ENCODE measurements at regions not wholly inside any gene's neighbourhood (a gene's known extent, or its start where the extent isn't known, plus 50 kb on each side); places are given as distances from the start of the nearest gene placed in this dataset.
"Not testable (repeated sequence)": the region's sequence is repeated elsewhere in the genome, so short reads cannot be mapped to it uniquely, and the experiment has no call there.

- no peak for DNase-seq (ENCODE audit: low spot score)
Observed at GRCh38 chrX:82732861-82733260, 775.2 kb upstream of the POU3F4 start.

- no peak for DNase-seq (ENCODE audit: low spot score)
Observed at GRCh38 chrX:82734140-82734539, 774.0 kb upstream of the POU3F4 start.

GRCh38 chrX:82738313-82738712, 769.8 kb upstream of the POU3F4 start:
- DNase-seq (ENCODE audit: low spot score) = not testable (repeated sequence)

GRCh38 chrX:82742351-82742750, 765.7 kb upstream of the POU3F4 start:
- DNase-seq (ENCODE audit: low spot score) = no peak

GRCh38 chrX:82745725-82746124, 762.4 kb upstream of the POU3F4 start:
- not testable (repeated sequence) for DNase-seq (ENCODE audit: low spot score)

- DNase-seq (ENCODE audit: low spot score) = no peak
Observed at GRCh38 chrX:82748906-82749505, 759.1 kb upstream of the POU3F4 start.

GRCh38 chrX:82756272-82756671, 751.8 kb upstream of the POU3F4 start:
- DNase-seq (ENCODE audit: low spot score) = no peak

- no peak for DNase-seq (ENCODE audit: low spot score)
Observed at GRCh38 chrX:82757614-82758013, 750.5 kb upstream of the POU3F4 start.

GRCh38 chrX:82764521-82764920, 743.6 kb upstream of the POU3F4 start:
- DNase-seq (ENCODE audit: low spot score) = no peak

- DNase-seq (ENCODE audit: low spot score) = no peak
Observed at GRCh38 chrX:82765811-82766210, 742.3 kb upstream of the POU3F4 start.

GRCh38 chrX:82775426-82775825, 732.7 kb upstream of the POU3F4 start:
- DNase-seq (ENCODE audit: low spot score) = no peak

GRCh38 chrX:82782014-82782413, 726.1 kb upstream of the POU3F4 start:
- DNase-seq (ENCODE audit: low spot score) = no peak

- DNase-seq (ENCODE audit: low spot score) = not testable (repeated sequence)
Observed at GRCh38 chrX:82812902-82813301, 695.2 kb upstream of the POU3F4 start.

GRCh38 chrX:82813671-82814078, 694.4 kb upstream of the POU3F4 start:
- peak; percentile 2 for DNase-seq (ENCODE audit: low spot score)

GRCh38 chrX:82816001-82816400, 692.1 kb upstream of the POU3F4 start:
- DNase-seq (ENCODE audit: low spot score) = no peak

- DNase-seq (ENCODE audit: low spot score) = no peak
Observed at GRCh38 chrX:82816562-82816961, 691.5 kb upstream of the POU3F4 start.

GRCh38 chrX:82842286-82842685, 665.8 kb upstream of the POU3F4 start:
- DNase-seq (ENCODE audit: low spot score) = no peak

GRCh38 chrX:82848111-82848510, 660.0 kb upstream of the POU3F4 start:
- DNase-seq (ENCODE audit: low spot score) = no peak
